NOMO-1 treated with DMSO at 0.1 percent for 48 hours (cell line): ENCODE measurements at regions not wholly inside any gene's neighbourhood (a gene's known extent, or its start where the extent isn't known, plus 50 kb on each side); places are given as distances from the start of the nearest gene placed in this dataset.
A peak's percentile ranks its signal among the peaks of the same experiment; 100 is the strongest.
"Not testable (repeated sequence)": the region's sequence is repeated elsewhere in the genome, so short reads cannot be mapped to it uniquely, and the experiment has no call there.

Experiments used
- DNase-seq: peaks from one replicate; lab custom pipeline; 2025; ENCODE audit not compliant: unreplicated experiment; lab: John Stamatoyannopoulos, UW

DNA sequence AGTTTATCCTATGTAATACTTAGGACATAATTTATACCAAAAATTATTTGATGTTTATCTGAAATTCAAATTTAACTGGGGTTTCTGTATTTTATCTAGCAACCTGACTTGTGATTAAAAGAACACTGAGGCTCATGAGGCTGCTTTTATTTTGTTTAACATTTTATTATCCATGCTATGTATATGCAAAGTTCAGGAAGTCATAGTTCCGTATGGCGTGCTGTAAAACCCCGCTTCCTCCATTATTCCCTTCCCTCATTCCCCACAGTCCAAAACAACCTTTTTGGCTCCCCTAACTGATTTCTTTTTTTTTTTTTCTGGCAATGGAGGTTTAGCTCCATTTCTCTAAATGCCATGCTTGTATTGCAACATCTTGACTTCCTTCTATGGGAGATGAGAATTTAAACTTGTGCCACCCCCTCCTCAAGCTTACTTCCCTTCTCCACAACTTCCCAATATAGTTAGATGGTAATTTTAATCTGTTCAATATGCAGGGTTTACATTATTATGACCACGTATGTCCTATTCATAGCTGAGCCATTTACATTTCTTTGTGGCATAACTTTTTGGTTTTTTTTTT, 138.0 kb upstream of the DNAH14 start:
- peak; percentile 58 for DNase-seq

- DNase-seq, result no peak
Observed at GRCh38 chr1:224795591-224795990, 133.9 kb upstream of the DNAH14 start.

DNA sequence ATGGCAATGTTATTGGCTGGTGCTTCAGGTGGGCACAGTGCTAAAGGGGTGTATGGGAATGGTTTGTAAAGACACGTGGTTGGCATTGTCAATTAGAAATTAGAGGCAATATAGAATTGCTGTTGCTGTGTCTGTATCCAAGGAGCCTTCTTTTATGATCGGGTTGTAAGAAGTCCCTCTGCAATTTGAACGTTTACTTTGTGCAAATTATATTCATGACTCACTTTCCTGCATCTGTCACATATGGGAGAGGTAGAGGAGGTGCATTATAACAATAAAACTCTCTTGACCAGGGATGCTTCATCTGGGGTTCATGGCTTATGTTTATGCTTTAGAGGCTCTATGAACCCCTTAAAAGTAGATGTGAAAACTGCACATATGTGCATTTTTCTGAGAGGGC, 130.4 kb upstream of the DNAH14 start:
- no peak for DNase-seq

DNA sequence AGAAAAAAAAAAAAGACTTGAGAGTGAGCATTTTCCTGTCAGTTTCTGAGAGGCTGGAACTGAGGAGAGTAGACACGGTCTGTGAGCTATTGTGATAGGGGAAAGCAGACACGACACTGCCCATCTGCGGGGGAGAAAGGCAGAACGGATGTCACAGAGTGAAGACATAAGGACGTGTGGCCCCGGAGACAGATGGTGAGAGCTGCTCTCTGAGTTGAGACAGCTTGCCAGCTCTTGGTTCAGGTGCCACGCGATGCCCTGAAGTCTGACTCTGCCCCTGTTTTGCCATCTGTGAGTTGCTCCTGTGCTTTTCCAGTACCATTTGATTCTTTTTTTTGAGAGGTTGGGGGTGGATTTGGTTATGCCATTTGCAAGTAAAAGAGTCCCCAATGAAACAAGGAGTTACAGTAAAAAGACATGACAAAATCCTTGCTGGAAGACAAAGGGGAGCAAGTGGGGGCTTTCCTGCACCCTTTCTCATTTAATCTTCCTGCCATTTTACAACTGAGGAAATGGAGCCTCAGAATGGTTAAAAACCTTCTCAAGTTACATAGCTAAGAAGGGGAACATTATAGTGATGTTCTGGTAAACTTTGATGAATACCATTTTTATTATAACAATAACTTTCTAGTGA, 128.9 kb upstream of the DNAH14 start:
- no peak for DNase-seq

GRCh38 chr1:224801844-224802490, 127.5 kb upstream of the DNAH14 start:
- no peak for DNase-seq

DNA sequence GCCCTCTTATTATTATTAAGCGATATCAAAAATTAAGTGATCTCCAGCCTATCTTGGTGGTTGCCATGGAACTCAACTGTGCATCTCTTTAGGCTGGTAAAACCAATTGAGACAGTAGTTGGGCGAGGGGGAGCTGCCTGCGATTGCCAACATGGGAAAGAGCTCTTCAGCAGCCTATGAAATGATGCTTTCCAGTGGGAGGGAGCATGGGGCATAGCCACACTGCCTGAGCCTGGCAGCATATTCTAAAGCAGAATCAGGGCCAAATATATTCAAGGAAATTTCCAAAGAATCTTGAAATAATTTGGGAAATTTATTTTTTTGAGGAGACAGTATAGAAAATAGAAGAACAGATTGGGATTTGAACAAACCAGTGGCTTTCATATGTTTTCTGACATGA, 126.9 kb upstream of the DNAH14 start:
- DNase-seq, result no peak

- no peak for DNase-seq
Observed at GRCh38 chr1:224804220-224804619, 125.3 kb upstream of the DNAH14 start.

DNA sequence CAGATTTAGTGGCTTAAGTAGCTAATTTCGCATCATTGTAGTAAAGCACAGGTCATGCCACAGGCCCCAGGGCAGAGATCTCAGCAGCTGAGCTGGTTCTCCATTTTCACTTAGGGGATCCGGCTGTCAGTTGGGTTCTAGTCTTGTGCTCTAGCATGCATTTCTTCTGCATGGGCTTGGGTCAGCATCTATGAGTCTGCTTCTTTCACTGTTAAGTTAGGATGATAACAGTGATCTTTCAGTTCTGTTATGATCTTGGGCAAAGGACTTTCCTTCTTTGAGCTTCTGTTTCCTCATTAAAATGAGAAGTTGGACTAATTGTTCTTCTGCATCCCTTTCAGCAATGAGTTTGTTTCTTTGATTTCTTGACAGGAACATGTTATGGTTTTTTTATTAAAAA, 123.6 kb upstream of the DNAH14 start:
- DNase-seq, result no peak

DNA sequence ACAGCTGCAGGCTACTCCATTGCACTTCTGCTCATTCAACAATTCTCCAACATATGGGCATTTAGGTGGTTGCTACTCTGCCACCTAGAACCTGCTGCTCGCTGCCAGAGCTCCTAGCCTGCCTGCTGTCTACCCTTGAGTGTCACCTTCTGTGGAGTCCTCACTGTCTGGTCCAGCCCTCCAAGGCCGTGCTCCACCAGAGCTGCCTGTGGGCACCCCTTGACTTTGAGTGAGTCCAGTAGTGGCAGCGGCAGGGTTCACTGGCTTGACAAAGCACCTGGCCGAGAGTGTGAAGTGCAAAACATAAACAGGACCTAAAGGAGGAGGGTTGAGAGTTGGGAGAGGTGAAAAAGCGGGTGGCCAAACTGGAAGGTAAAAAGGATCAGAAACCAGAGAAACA, 120.3 kb upstream of the DNAH14 start:
- DNase-seq, result no peak

- DNase-seq, result no peak
Observed at GRCh38 chr1:224809613-224810012, 119.9 kb upstream of the DNAH14 start.

- no peak for DNase-seq
Observed at GRCh38 chr1:224811564-224811963, 117.9 kb upstream of the DNAH14 start.

GRCh38 chr1:224815647-224816046, 113.8 kb upstream of the DNAH14 start:
- no peak for DNase-seq

GRCh38 chr1:224816062-224816461, 113.4 kb upstream of the DNAH14 start:
- DNase-seq, result no peak

- DNase-seq, result no peak
Observed at GRCh38 chr1:224817382-224817781, 112.1 kb upstream of the DNAH14 start.

DNA sequence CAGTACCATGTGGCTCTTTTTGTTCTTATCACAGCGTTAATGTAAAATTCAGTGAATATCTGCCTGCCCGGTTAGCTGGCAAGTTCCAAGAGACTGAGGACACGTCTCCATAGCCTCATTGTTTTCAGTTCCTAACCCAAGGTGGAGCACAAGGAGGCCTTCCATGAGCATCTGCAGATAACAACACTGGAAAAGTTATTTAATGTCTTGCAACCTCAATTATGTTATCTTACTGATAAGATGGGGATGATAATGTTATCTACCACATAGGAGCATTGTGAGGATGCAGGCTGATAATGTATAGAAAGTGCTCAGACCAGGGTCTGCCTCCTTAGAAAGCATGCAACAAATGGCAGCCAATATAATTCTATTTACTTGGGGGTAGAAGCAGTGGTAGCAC, 109.6 kb upstream of the DNAH14 start:
- DNase-seq, result no peak

DNA sequence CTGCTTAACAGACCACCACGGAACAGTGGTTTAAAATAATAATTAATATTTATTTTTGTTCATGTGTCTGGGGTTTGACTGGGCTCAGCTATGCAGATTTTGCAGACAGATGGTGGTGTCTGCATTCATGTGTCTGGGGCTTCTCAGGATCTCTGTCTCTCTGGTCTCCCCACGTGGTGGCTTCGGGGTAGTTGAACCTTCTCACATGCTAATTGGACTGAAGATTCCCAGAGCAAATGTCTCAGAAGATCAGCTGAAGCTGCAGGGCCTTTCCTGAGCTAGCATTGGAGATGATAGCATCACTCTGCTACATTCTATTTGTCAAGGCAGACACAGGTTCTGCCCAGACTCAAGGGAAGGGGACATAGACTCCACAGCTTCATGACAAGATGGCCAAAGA, 109.1 kb upstream of the DNAH14 start:
- DNase-seq, result no peak

GRCh38 chr1:224821751-224822150, 107.7 kb upstream of the DNAH14 start:
- DNase-seq, result not testable (repeated sequence)

DNA sequence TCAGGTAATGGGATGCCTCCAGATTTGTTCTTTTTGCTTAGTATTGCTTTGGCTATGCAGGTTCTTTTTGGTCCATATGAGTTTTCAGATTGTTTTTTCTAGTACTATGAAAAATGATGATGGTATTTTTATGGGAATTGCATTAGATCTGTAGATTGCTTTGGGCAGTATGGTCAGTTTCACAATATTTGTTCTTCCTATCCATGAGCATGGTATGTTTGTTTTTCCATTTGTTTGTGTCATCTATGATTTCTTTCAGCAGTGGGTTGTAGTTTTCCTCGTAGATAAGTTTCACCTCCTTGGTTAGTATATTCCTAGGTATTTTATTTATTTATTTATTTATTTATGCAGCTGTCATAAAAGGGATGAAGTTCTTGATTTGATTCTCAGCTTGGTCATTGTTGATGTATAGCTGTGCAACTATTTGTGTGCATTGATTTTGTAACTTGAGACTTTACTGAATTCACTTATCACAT, 103.9 kb upstream of the DNAH14 start:
- no peak for DNase-seq

DNA sequence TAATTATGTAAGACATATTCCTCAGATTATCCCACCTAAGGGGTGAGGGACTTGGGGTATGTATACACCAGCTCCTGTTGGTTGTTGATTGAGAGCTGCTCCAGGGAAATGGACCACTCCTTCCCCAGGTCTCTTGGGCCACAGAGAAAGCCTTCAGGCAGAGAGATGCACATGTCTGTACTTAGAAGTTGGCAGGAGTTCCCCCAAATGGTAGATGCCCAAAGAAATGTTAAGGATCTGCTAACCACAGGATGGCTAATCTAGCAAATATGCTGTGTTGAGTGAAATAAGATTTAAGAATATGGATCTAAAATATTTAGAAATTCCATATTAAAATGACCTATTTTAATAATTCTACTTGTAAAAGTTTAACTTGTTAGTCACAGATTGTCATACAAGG, 100.8 kb upstream of the DNAH14 start:
- no peak for DNase-seq

DNA sequence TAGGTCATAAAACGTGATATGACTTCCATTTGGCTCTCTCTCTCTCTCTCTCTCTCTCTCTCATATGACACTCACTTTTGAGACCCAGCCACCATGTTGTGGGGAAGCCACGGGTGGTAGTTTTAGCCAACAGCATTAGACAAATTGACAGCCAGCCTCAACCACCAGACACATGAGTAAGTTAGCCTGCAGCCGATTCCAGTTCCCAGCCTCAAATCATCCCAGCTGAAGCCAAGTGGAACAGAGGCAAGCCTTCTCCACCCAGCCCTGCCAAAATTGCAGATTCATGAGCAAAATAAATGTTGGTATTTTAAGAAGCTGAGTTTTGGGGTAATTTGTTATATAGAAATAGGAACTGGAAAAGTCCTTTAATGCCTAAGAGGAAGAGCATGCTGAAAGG, 98.0 kb upstream of the DNAH14 start:
- no peak for DNase-seq

DNA sequence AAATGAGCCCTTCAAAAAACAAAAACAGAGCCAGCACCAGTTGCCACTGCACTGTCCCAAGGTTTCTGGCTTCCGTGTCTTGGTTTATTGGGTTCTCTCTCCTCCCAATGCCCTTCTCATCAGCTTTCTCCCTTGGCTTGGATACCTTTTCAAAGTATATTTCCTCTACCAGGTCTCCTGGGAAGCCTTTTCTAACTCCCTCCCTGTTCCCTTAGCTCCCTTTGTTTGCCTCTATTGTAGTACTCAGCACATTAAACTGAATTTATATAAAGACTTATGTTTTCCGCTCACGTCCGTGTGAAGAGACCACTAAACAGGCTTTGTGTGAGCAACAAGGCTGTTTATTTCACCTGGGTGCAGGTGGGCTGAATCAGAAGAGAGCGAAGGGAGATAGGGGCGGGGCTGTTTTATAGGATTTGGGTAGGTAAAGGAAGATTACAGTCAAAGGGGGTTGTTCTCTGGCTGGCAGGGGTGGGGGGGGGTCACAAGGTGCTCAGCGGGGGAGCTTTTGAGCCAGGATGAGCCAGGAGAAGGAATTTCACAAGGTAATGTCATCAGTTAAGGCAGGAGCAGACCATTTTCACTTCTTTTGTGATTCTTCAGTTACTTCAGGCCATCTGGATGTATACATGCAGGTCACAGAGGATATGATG, 89.7 kb upstream of the DNAH14 start:
- not testable (repeated sequence) for DNase-seq

DNA sequence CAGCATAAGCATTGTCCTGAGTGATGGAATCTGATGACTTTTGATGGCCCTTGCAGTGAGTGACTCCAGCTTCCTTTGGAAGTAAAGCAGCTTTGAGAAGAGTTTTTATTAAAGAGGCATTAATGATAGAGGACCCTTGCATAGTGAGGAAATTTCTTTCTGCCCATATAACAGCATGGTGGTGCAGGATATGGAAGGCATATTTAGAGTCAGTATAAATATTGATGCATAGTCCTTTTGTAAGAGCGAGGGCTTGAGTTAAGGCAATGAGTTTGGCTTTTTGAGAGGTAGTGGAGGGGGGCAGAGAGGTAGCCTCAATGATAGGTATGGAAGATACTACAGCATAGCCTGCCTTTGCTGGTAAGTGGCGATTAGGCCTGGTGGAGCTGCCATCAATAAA, 87.7 kb upstream of the DNAH14 start:
- DNase-seq, result not testable (repeated sequence)
